ENCODE measurements at regions not wholly inside any gene's neighbourhood (a gene's known extent, or its start where the extent isn't known, plus 50 kb on each side); places are given as distances from the start of the nearest gene placed in this dataset.

DNA sequence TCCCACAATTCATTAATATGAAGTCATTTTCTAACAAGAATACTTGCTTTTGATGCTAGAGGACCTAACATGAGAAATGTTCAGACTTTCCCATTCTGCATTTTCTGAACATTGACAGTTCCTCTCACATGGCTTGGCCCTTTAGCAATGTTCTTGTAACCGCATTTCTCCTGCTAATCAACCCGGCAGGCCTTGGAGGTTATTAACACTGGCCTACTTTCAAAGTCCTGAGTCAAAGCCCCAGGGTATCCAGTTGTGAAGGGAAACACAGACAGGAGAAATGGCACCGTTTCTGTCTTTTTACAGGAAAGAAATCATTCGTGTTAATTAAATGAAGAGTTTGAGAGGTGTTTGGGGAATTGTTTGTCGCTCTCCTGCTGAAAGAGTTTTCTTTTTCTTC is 446.5 kb upstream of the MIS18BP1 start:
- TF ChIP-seq, protein P1, sequence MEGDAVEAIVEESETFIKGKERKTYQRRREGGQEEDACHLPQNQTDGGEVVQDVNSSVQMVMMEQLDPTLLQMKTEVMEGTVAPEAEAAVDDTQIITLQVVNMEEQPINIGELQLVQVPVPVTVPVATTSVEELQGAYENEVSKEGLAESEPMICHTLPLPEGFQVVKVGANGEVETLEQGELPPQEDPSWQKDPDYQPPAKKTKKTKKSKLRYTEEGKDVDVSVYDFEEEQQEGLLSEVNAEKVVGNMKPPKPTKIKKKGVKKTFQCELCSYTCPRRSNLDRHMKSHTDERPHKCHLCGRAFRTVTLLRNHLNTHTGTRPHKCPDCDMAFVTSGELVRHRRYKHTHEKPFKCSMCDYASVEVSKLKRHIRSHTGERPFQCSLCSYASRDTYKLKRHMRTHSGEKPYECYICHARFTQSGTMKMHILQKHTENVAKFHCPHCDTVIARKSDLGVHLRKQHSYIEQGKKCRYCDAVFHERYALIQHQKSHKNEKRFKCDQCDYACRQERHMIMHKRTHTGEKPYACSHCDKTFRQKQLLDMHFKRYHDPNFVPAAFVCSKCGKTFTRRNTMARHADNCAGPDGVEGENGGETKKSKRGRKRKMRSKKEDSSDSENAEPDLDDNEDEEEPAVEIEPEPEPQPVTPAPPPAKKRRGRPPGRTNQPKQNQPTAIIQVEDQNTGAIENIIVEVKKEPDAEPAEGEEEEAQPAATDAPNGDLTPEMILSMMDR (IDR thresholded peaks at IDR 0.05) = no peak
- no peak for TF ChIP-seq POLR2A (IDR thresholded peaks at IDR 0.05)
